ENCODE measurements at regions not wholly inside any gene's neighbourhood (a gene's known extent, or its start where the extent isn't known, plus 50 kb on each side); places are given as distances from the start of the nearest gene placed in this dataset.
A peak's percentile ranks its signal among the peaks of the same experiment; 100 is the strongest.

DNA sequence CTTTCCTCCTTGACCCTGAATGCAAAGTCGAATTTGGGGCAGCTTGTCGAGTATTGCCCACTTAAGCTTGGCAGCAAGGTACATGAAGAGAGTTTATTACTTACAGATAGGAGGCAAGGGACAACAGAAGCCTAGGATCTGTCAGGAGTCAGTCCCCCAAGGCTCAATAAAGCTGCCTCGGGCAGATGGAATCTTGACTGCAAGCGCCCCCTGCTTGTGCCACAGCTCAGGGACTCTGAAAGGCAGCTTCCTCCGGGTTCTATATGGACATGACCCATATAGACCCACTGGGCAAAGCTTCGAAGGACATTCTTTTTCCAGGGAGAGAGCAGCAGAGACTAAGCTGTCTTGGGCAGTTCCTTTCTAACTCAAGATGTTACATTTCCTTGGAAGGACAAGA is 971.5 kb downstream of the EFNA5 start:
- Histone ChIP-seq H3K27me3 (no peaks in the 10 kb centered on the region), H3K36me3 (no peaks in the 10 kb centered on the region), H3K4me3 (no peak overlapping the region), H3K27ac (no peak overlapping the region), H3K4me1 (no peaks in the 10 kb centered on the region), H3K9me3 (no peaks in the 10 kb centered on the region)
- intact Hi-C loops (cut with DNase I): no loop called here
- DNase-seq (peak in 1 of 2 donors; percentile 6), ATAC-seq (no peak)
- TF ChIP-seq, protein P1, sequence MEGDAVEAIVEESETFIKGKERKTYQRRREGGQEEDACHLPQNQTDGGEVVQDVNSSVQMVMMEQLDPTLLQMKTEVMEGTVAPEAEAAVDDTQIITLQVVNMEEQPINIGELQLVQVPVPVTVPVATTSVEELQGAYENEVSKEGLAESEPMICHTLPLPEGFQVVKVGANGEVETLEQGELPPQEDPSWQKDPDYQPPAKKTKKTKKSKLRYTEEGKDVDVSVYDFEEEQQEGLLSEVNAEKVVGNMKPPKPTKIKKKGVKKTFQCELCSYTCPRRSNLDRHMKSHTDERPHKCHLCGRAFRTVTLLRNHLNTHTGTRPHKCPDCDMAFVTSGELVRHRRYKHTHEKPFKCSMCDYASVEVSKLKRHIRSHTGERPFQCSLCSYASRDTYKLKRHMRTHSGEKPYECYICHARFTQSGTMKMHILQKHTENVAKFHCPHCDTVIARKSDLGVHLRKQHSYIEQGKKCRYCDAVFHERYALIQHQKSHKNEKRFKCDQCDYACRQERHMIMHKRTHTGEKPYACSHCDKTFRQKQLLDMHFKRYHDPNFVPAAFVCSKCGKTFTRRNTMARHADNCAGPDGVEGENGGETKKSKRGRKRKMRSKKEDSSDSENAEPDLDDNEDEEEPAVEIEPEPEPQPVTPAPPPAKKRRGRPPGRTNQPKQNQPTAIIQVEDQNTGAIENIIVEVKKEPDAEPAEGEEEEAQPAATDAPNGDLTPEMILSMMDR (IDR thresholded peaks at IDR 0.05): peak in 1 of 9 donors; percentile 14
- 69 to 75% methylated on average over 6 of the region's 6 CpGs for WGBS, 2 donors

DNA sequence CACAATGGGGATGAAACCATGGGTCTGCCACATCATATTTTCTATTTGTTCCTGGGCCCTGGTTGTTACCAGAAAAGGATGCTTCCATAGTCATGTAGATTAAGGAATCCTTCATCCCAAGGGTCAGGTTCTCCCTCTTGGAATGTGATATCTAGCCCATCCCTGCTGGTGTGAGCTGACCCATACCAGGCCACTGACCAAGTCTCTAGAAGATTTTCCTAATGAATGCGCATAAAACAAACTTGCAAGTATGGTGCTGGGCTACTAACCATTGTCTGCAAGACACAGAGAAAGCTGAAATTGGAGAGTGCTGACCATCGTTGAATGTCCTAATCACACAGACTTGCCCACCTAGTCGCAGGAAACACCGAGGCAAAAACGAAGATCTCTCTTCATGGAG is 972.6 kb downstream of the EFNA5 start:
- intact Hi-C loops (cut with DNase I): no loop called here
- H3K27ac ChIP-seq: no peak overlapping the region
- ATAC-seq: no peak
- no peak for DNase-seq
- WGBS, 2 donors: 94 to 96% methylated on average over 5 of the region's 5 CpGs
- no peak overlapping the region for H3K4me3 ChIP-seq
- no peaks in the 10 kb centered on the region for H3K27me3 ChIP-seq
- H3K36me3 ChIP-seq: no peaks in the 10 kb centered on the region
- no peaks in the 10 kb centered on the region for H3K4me1 ChIP-seq
- H3K9me3 ChIP-seq: no peaks in the 10 kb centered on the region
- TF ChIP-seq, protein P1 (IDR thresholded peaks at IDR 0.05): no peak

DNA sequence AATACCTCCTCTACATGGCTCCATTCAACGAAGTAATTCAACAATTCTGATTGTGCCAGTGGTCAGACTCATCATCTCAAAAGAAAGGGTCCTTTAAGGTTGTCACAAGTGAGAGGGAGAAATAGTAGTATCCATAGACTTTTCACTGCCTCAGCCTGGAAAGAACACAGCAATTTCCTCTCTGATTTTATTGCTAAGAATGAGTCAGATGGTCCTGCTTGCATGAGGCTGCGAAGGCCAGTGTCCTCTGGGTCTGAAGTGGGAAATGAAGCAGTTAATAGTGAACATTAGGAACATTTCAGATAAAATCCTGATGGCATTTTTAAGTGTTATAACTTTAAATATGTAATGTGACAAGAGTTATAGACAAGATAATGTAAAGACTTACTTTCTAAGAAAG is 979.0 kb downstream of the EFNA5 start:
- Histone ChIP-seq H3K4me3 (no peak overlapping the region), H3K4me1 (no peaks in the 10 kb centered on the region), H3K27me3 (no peaks in the 10 kb centered on the region), H3K27ac (no peak overlapping the region), H3K9me3 (no peaks in the 10 kb centered on the region), H3K36me3 (no peaks in the 10 kb centered on the region)
- DNase-seq (no peak), ATAC-seq (no peak)
- 73% methylated on average over 2 of the region's 2 CpGs for WGBS, 2 donors
- TF ChIP-seq, protein P1 (IDR thresholded peaks at IDR 0.05): no peak
- intact Hi-C loops (cut with DNase I): no loop called here

DNA sequence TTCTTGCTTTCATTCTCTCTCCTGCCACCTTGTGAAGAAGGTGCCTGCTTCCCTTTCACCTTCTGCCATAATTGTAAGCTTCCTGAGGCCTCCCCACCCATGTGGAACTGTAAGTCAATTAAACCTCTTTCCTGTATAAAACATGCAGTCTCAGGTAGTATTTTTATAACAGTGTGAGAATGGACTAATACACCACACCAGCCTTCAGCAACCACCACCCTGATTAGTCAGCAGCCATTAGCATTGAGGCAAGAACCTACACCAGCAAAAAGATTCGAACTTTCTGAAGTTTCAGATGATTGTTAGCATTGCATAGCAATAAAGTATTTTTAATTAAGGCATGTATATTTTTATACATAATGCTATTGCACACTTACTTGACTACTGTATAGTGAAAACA is 980.2 kb downstream of the EFNA5 start:
- H3K27me3 ChIP-seq: no peaks in the 10 kb centered on the region
- intact Hi-C loops (cut with DNase I): no loop called here

More for the DNA sequence above, 980.2 kb downstream of the EFNA5 start:
- H3K36me3 ChIP-seq: no peaks in the 10 kb centered on the region
- no peak overlapping the region for H3K27ac ChIP-seq
- no peaks in the 10 kb centered on the region for H3K4me1 ChIP-seq
- no peaks in the 10 kb centered on the region for H3K9me3 ChIP-seq
- 38 to 43% methylated on average over 1 of the region's 1 CpG for WGBS, 2 donors
- DNase-seq (no peak), ATAC-seq (no peak)
- no peak overlapping the region for H3K4me3 ChIP-seq
- TF ChIP-seq, protein P1 (IDR thresholded peaks at IDR 0.05): no peak
